GM18858 (cell line): ENCODE measurements at regions not wholly inside any gene's neighbourhood (a gene's known extent, or its start where the extent isn't known, plus 50 kb on each side); places are given as distances from the start of the nearest gene placed in this dataset.
"Not testable (repeated sequence)": the region's sequence is repeated elsewhere in the genome, so short reads cannot be mapped to it uniquely, and the experiment has no call there.

Experiments used
- ATAC-seq: cut with Tn5 transposase; IDR thresholded peaks from one replicate; pipeline ENCODE4 v1.9.1; 2021; ENCODE audit not compliant: unreplicated experiment

DNA sequence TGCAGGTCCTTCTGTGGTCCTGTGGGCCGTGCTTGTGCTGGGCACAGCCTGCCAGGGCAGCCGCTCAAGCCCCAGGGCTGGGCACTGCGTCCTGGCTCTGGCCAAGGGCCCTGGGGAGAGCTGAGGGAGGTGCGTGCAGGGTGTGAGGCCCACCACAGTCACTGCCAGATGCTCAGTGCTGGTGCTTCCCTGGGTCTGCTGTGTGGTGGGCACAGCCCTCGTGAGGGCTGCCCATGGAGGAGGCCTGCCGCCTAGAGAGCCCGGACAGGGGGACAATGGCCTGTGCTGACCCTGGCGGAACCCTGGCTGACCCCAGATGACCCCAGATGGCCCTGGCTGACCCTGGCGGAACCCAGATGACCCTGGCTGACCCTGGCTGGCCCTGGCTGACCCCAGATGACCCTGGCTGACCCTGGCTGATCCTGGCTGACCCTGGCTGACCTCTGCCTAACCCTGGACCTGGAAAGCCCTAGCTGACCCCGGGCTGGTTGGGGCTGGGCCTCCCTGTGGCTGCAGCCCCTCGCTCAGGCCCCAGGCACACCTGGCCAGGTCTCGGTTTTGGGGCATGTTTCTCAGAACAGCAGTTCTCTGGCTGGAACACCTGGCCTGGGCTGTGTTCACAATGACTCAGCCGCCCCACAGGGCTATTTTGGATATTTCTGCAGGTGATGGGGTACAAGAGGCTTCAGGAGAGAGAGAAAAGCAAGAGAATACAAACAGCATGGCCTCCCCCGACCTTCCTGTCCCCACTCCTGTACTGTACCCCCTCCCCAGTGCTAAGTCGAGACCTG is 55.4 kb downstream of the TMEM121 start:
- ATAC-seq = no peak

- ATAC-seq = no peak
Observed at GRCh38 chr14:105582639-105583038, 56.3 kb downstream of the TMEM121 start.

GRCh38 chr14:105583914-105584313 is 57.5 kb downstream of the TMEM121 start:
- ATAC-seq = not testable (repeated sequence)

- not testable (repeated sequence) for ATAC-seq
Observed at GRCh38 chr14:105585290-105585689, 58.9 kb downstream of the TMEM121 start.

DNA sequence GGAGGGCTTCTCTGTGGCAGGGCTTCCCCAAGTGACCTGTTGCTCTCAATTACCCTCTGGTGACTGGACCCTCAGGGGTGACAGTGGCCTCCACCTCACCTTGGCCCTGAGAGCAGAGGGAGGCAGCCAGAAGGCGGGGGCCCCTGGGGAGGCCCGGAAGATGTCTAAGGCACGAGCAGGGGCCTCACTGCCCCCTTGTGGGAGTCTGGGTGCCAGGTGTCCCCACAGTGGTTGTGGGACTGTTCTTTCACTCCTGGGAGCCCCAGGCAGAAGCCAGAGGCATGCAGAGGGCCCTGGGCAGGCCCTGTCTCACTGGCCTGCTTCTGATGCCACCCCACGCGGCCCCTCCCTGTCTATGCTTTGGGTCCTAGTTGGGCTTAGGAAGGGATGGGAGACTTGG is 59.3 kb downstream of the TMEM121 start:
- not testable (repeated sequence) for ATAC-seq

- not testable (repeated sequence) for ATAC-seq
Observed at GRCh38 chr14:105586144-105586872, 59.9 kb downstream of the TMEM121 start.

GRCh38 chr14:105587034-105587433 is 60.7 kb downstream of the TMEM121 start:
- ATAC-seq = not testable (repeated sequence)

- not testable (repeated sequence) for ATAC-seq
Observed at GRCh38 chr14:105587482-105588235, 61.3 kb downstream of the TMEM121 start.

- no peak for ATAC-seq
Observed at GRCh38 chr14:105588236-105588860, 62.0 kb downstream of the TMEM121 start.

- ATAC-seq = no peak
Observed at GRCh38 chr14:105589161-105589925, 63.0 kb downstream of the TMEM121 start.

- ATAC-seq = not testable (repeated sequence)
Observed at GRCh38 chr14:105589926-105590185, 63.5 kb downstream of the TMEM121 start.

- no peak for ATAC-seq
Observed at GRCh38 chr14:105591052-105591451, 64.7 kb downstream of the TMEM121 start.

GRCh38 chr14:105591792-105592341 is 65.5 kb downstream of the TMEM121 start:
- ATAC-seq = not testable (repeated sequence)

DNA sequence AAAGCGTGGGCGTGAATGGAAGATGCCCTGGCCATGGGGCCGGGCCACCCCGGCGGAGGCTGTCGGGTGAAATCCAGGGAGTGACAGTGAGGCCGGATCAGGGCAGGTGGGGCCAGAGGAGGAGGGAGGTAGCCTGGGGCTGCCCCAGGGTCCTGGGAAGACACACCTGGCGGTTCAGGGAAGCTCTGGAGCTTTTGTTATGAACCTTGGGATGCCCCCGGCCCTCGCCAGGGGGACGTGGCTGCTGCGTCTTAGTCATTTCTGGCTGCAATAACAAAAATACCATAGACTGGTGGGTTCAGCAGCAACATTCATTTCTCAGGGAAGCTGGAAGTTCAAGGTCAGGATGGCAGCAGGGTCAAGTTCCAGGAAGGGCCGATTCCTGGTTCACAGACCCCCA is 66.3 kb downstream of the TMEM121 start:
- ATAC-seq = not testable (repeated sequence)

DNA sequence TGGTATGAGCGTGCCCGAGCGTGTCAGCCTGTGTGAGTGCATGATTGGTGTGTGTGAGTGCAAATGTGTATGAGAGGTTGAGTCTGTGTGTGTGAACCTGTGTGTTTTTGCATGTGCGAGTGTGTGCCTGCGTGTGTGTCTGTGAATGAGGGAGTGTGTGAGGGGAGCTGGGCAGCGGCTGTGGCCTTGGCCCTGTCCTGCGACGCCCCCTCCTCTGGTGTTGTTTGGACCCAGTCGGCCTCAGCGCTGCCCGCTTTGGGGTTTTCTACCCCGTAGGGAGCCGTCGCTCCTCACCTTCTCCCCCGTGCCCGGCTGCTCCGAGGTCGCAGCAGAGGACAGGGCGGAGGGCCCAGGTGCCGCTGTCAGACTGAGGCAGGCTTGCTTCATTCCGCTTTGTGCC is 69.0 kb downstream of the TMEM121 start:
- ATAC-seq = not testable (repeated sequence)

DNA sequence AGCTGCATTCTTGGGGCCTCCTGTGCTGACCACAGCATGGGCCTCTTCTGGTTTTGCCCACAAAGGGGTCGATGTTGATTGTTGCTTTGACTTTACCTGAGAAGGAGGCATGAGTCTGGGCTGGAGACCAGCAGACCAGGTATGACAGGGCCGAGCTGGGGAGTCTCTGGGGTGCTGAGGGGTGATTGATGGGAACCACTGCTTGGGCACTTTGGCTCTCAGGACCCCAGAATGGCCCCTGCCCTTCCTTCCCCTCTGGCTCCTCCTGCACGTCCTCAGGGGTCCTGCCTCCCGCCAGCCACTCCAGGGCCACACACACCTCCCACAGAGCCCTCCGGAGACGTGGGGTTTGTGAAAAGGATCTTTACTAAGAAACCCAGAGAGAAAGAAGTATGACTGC is 70.0 kb downstream of the TMEM121 start:
- ATAC-seq = not testable (repeated sequence)

DNA sequence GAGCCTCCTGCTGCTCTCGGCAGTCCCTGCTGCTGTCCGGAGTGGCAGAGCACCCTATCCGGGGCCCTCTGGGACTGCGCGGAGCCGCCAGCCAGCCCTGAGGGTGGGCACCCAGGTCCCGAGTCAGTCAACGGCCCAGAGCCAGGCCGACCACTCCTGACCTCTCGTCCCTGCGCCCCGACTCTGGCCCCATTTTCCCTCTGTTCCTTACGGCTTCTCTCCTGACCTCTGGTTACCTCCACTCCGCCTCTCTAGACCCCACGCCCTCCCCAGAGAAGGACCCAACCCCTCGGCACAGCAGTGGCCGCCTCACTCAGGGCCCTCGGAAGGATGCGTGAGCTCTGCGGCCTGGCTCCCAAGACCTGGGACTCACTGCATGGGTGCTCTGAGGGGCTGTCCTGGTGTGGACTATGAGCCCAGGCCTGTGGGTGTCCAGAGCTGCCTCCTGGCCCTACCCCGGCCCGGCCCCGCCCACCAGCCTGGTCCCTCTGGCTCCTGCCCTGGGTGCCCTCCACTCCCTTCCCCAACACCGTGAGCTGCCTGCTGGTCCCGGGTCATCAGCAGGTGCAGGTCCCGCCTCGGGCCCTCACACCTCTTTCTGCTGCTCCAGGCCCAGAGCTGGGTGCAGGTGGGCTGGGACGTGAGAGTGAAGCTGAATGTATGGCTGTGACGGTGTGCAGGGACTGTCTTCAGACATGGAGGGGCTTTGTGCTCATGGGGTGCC is 71.8 kb downstream of the TMEM121 start:
- ATAC-seq = not testable (repeated sequence)

DNA sequence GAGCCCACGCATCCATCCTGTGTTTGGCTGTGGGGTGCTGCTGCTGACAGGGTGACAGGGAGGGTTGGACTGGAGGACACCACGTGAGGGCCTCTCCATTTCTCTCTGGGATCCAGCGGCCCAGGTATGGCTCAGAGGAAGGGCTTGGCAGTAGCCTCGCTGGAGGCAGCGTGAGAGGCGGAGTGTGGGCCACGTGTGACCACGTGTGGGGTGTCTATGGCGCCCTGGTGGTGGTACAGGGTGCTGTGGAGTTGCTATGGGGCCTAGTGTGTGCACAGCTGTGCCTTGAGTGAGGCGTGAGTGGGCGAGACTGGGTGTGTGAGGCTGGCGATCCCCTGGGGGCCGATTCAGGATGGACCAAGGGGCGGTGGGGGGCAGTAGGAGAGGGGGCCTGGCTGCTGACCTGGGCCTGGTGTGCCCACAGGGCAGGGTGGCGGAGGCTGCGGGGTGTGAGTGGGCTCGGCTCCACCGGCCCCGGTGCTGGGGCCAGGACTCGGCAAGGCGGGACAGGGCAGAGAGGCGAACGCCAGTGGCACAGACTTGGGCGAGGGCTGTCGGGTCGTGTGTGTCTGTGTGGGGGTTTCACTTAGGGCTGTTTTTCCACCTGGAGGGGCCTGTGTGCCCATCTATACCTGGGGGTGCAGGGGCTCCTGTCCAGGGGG is 72.7 kb downstream of the TMEM121 start:
- not testable (repeated sequence) for ATAC-seq
